Keratinocyte (primary cell): ENCODE measurements at regions not wholly inside any gene's neighbourhood (a gene's known extent, or its start where the extent isn't known, plus 50 kb on each side); places are given as distances from the start of the nearest gene placed in this dataset.

Experiments
- CTCF ChIP-seq, 3 experiments: IDR thresholded peaks in 1 of 3; conservative IDR thresholded peaks in 1 of 3; optimal IDR thresholded peaks in 1 of 3; 2 replicates in 2 of 3; 3 replicates in 1 of 3; pipeline versions ENCODE3 to v1.5.1; 2011; ENCODE audit warnings: low read length in 3 of 3, mild to moderate bottlenecking in 3 of 3, moderate library complexity in 2 of 3, control low read depth in 1 of 3, inconsistent platforms in 1 of 3; ENCODE audit not compliant: insufficient read depth in 2 of 3; ENCODE audit errors: extremely low read depth in 1 of 3
- EZH2 ChIP-seq: IDR thresholded peaks from one replicate; pipeline ENCODE4 v1.6.1; 2012; ENCODE audit warnings: inconsistent platforms, mild to moderate bottlenecking, low read length, moderate library complexity

GRCh38 chr11:127888386-127888785 is 699.0 kb downstream of the ETS1 start:
- no peak for TF ChIP-seq CTCF (optimal IDR thresholded peaks at IDR 0.05 in 1 of 3, IDR thresholded peaks at IDR 0.05 in 1 of 3, conservative IDR thresholded peaks at IDR 0.05 in 1 of 3; ENCODE audit: extremely low read depth in 1 of 3, insufficient read depth in 2 of 3, low read length in 3 of 3)
- TF ChIP-seq EZH2: no peak
